GM18909 (cell line): ENCODE measurements at regions not wholly inside any gene's neighbourhood (a gene's known extent, or its start where the extent isn't known, plus 50 kb on each side); places are given as distances from the start of the nearest gene placed in this dataset.

ENCODE experiments used
- ATAC-seq: cut with Tn5 transposase; IDR thresholded peaks from one replicate; pipeline ENCODE4 v1.9.1; 2021; ENCODE audit warnings: mild to moderate bottlenecking; ENCODE audit not compliant: unreplicated experiment, poor library complexity

DNA sequence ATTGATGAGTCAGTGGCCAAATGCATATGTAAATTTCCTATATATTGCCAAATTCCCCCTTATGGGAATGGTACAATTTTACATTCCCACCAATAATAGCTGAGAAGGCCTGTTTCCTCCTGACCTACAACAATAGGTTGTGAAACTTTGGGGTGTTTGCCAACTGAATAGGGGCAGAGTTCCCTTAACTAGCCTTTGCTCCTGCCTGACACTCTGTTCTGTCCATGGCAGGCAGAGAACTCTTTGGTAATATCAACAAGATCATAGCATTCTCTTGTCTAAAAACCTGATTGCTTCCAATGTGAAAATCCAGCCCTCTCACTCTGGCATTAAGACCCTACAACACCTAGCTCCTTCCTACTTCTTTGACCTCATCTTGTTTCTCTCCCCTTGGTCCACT lies 149.7 kb downstream of the HAPSTR1 start:
- no peak for ATAC-seq

GRCh38 chr16:9248162-9248561 lies 156.7 kb downstream of the HAPSTR1 start:
- no peak for ATAC-seq

DNA sequence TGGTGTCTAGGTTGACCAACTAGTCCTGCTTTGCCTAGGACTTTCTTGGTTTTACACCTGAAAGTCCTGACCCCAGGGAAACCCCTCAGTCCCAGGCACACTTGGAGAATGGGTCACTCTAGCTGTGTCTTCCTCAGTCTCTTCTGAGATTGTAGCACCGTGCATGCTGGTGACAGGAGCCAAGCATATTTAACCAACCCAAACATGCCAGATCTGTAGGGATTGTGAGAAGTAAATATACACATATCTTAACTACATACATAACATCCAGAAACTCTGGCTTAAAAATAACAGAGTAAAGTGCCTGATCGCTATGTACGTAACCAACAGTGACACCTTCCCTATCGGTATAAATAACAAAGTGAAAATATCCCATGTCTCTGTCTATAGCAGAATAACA lies 158.1 kb downstream of the HAPSTR1 start:
- no peak for ATAC-seq

DNA sequence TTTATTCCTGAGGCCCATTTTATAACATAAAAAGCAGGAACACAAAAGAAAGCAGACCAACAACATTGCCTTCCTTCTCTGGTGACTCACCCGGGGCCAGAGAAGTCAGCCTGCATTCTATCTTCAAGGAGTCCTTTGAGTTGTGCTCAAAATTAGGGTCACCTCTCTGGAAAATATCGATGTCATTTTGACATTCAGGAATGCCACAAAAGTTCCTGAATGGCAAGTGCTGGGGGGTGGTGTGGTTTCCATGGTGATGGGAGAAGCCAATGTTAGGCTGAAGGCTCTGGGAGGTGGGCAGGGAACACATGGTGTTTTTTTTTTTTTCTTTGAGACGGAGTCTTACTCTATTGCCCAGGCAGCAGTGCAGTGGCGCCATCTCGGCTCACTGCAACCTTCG lies 159.6 kb downstream of the HAPSTR1 start:
- ATAC-seq: no peak

GRCh38 chr16:9254863-9255262 lies 163.4 kb downstream of the HAPSTR1 start:
- ATAC-seq: no peak

DNA sequence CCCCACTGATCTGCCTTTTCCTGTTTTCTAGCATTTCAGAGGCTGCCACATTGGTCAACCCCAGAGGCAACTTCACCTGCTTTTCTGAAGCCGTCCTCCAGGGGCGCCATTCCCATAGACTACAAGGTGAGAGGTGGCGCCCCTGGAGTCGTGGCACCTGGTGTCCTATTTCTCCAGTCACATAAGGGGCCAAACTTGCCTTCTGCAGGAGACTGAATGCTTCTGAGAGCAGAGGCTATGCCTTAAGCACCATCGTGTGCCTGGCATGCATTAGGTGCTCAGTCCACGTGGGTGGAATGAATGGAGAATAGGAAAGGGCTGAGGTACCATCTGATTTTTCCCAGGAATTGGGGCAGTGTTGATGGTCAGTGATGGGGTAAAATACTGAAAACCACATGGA lies 164.8 kb downstream of the HAPSTR1 start:
- no peak for ATAC-seq

- no peak for ATAC-seq
Measured at GRCh38 chr16:9257843-9258242, 166.4 kb downstream of the HAPSTR1 start.

- ATAC-seq: no peak
Measured at GRCh38 chr16:9258423-9259051, 167.1 kb downstream of the HAPSTR1 start.

DNA sequence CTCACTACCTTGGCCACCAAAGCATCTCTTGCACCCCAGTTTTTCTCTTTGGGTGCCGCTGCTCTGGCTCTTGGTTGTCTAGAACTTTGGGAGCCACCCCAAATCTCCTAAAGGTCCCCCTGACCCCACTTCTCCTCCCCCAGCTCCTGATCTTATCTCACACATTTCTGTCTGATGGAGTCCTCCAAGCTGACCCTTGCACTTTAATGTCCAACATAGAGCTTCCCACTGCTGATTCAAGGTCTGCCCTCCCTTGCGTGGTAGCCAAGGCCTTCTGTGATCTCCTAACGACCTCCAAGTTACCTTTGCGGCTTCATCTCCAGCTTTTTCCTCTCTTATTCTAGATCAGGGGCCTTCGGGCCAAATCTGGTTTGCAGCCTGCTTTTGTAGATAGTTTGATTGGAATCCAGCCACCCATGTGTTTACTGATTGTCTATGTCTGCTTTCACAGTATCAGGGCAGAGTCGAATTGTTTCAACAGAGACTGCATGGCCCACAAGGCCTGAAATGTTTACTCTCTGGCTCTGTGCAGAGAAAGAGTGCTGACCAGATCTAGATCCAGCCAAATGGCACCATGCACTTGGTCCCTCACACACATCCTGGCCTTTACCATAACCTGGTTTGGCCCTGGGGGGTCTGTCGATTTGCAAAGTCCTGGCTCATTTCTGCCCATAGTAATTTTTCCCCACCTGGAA lies 168.6 kb downstream of the HAPSTR1 start:
- ATAC-seq: no peak

DNA sequence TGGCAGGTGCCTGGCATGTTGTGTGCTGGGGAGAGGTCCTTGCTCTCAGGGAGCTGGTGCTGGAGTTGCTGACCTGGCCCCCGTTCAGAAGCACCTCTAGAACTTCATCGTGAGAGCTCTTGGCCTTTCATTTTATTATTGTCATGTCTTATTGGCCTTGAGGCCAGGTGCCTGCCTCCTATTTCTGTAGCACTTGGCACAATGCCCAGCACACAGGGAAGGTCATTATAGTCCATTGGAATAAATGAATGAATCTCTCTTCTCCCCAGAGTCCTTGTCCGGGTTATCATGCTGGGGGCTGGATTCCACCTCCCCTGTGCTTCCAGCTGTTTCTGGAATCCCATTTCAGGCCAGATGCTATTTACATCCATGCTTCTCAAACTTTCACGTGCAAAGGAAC lies 169.2 kb downstream of the HAPSTR1 start:
- ATAC-seq: no peak

- no peak for ATAC-seq
Measured at GRCh38 chr16:9261376-9261775, 169.9 kb downstream of the HAPSTR1 start.

GRCh38 chr16:9262941-9263715 lies 171.7 kb downstream of the HAPSTR1 start:
- ATAC-seq: no peak

- no peak for ATAC-seq
Measured at GRCh38 chr16:9264067-9264466, 172.6 kb downstream of the HAPSTR1 start.

- no peak for ATAC-seq
Measured at GRCh38 chr16:9268446-9268845, 177.0 kb downstream of the HAPSTR1 start.

DNA sequence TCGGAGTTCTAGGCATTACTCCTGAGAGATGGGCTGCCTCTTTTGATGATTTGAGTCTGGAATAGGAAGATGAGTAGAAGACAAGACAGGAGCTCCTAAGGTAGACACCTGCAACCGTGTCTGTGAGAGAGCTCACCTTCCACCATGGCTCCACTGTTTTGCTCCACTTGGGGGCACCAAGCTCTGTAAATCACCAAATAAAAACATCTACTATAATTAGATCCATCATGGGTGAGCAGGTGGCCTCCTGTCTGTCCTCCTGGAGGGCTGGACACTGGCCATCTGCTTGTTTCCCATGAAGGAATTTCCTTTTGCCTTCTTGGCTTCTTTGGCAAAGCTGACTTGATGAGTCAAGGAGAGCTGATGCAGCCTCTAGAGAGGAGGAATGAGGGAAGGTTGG lies 179.0 kb downstream of the HAPSTR1 start:
- ATAC-seq: no peak

- ATAC-seq: no peak
Measured at GRCh38 chr16:9270941-9271340, 179.5 kb downstream of the HAPSTR1 start.

- ATAC-seq: no peak
Measured at GRCh38 chr16:9271841-9272240, 180.4 kb downstream of the HAPSTR1 start.

DNA sequence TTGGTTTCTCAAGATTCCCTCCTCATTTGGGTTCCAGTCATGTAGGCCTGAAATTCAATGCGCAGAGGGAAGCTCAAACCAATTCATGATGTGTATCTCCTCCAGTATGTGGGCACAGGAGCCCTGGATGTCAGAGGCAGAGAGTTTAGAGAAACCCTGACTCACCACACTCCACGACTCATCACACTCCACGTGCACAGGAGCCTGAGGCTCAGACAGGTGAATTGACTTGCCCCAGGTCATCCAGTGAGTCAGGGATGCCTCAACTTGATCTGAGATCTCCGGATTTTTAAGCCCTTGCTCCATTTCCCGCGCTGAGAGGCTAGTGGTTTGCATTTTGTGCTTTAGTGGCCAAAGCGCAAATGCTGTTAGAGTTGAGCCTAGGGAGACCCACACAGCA lies 183.9 kb downstream of the HAPSTR1 start:
- ATAC-seq: no peak

DNA sequence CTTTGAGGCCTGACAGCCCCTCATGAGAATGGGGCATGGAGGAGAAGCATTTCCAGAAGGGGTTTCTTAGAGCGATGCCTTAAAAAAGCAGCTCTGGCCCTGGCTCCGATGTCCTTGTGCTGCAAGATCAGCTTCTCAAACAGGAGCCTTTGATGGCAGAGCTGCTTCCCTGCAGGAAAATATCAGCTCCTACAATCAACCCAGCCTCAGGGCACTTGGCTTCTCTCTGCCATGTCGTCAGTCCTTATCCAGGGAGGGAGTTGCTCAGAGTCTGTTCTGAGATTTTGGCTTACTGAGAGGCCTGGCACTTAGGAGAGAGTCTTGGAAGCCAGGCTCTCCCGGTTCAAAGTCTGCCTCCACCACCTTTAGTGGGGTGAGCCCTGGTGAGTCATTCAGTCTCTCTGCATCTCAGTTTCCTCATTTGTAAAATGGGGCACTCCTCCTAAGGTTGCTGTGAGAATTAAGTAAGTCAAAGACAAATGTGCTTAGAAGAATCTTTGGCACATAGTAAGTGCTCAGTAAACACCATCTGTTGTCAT lies 184.4 kb downstream of the HAPSTR1 start:
- no peak for ATAC-seq

DNA sequence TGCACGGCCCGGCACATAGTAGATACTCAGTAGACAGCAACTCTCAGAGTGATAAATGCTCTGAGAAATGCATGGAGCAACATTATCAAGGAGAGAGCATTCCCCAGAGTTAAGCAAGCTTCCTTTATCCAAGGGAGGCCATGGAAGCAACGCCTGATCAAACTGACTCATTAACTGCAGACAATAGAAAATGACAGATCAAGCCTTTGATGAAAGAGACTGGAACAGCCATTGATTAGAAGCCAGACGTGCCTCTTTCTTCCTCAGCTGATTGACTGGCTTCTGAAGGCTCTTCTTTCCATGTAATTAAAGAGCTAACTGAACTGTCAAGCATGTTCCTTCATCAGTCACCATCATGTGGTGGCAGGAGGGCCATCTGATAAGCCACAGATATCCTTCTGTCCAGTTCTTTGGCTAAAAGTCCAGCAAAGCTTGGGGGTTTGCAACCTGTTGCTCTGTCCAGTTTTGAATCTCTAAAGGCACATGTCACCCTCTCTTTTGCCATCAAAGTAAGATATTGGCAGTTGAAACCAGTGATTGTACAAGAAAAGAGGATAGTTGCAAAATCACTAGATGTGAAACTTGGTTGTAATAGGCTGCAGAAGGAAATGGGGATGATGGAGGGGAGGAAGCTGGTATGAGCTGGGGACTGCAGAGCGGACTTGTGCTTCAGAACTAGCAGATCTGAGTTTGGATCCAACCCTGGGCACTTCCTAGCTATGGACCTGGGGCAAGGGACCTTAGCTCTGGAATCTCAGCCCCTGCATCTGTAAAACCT lies 188.0 kb downstream of the HAPSTR1 start:
- ATAC-seq: no peak

DNA sequence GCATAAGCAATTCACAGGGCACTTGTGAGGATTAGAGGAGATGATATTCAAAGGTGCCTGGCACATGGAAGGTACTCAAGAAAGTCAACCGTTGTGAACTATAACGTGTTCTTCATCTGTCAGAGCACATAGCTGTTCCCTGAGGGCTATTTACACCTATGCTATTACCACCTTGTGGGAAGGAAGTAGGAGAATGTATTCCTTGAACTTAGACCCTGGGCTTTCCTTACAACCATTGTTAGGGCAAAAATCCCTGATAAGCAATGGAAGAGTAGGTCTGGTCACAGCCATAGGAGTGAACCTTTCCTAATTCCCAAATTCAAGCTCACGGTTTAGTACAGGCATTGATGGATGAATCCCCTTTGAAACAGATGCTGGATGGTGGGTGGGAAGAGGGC lies 188.6 kb downstream of the HAPSTR1 start:
- no peak for ATAC-seq
